GM18499 (cell line): ENCODE measurements at regions not wholly inside any gene's neighbourhood (a gene's known extent, or its start where the extent isn't known, plus 50 kb on each side); places are given as distances from the start of the nearest gene placed in this dataset.
"Not testable (repeated sequence)": the region's sequence is repeated elsewhere in the genome, so short reads cannot be mapped to it uniquely, and the experiment has no call there.

Experiments used
- ATAC-seq: cut with Tn5 transposase; IDR thresholded peaks from one replicate; pipeline ENCODE4 v1.9.1; 2021; ENCODE audit warnings: moderate number of reproducible peaks; ENCODE audit not compliant: insufficient read depth, unreplicated experiment

DNA sequence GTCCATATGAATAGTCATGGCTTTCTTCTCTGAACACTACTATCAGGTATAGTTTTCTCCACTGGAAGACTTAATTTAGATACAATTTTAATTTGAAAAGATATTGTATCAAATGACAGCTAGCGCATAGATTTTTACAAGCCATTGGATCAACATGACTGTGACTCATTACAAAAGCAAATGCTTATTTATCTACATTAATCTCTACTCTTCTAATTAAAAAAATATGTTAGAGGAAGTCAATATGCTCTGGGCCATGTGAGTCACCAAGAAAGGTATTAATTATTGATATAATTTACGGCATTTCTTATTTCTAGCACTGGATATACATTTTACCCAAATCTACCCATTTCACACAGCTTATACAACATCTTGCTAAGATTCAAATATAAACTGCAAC lies 800.3 kb upstream of the GBE1 start:
- no peak for ATAC-seq

GRCh38 chr3:82558081-82558480 lies 796.6 kb upstream of the GBE1 start:
- ATAC-seq = no peak

GRCh38 chr3:82556113-82556512 lies 794.7 kb upstream of the GBE1 start:
- ATAC-seq = no peak

- not testable (repeated sequence) for ATAC-seq
Measured at GRCh38 chr3:82542556-82542955, 781.1 kb upstream of the GBE1 start.

- ATAC-seq = no peak
Measured at GRCh38 chr3:82521657-82522056, 760.2 kb upstream of the GBE1 start.

- no peak for ATAC-seq
Measured at GRCh38 chr3:82520846-82521245, 759.4 kb upstream of the GBE1 start.

GRCh38 chr3:82509951-82510603 lies 748.6 kb upstream of the GBE1 start:
- ATAC-seq = no peak

DNA sequence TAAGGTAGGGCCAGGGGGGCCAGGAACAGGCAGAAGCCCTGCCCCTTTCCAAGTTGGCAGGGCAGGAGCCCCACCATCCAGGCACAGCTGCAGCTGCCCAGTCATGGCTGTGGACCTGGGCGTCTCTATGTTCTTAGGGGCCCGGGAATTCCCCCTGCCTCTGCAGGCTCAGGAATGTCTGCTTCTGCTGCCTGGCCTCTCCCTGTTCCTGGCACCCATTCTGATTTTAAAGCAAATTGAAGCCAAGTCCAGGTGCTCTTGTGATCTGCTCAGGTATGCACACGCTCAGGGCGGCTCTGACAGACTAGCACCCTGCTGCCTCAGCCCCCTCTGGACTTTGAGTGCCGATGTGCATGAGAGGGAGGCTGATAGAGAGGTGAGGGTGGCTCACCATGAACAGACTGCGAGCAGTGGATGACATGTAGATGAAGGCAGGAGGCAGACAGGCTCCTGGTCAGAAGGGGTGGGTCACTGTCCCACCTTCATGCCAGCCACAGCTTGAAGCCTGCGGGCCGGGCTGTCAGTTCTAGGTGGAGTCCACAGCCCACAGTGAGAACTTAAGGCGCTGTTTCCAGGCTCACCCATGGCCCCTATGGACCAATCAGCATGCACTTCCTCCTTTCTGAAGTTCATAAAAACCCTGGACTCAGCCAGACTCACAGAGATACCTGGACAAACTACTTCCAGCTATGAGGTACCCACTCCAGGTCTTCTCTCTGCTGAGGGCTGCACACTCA lies 747.8 kb upstream of the GBE1 start:
- ATAC-seq = no peak

- no peak for ATAC-seq
Measured at GRCh38 chr3:82506204-82506603, 744.8 kb upstream of the GBE1 start.

GRCh38 chr3:82505079-82505756 lies 743.8 kb upstream of the GBE1 start:
- no peak for ATAC-seq

DNA sequence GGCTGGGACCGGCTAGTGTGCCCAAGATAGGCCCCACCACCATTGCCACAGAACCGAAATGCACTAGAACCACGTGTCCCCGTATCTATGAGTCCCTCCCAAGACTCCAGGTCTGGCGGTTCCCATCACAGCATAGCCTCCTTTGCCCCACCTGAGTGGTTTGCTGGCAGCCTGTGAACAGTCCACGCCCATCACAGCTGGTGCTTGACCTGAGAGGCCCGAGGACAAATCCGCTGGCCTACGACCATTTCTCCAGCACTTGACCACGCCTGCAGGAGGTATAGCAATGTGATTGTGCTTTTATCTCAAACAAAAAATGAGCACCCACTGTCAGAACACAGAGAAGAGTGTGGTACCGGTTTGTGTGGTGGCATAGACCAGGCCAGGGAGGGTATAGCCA lies 736.7 kb upstream of the GBE1 start:
- ATAC-seq = no peak

- ATAC-seq = no peak
Measured at GRCh38 chr3:82496890-82497560, 735.6 kb upstream of the GBE1 start.

DNA sequence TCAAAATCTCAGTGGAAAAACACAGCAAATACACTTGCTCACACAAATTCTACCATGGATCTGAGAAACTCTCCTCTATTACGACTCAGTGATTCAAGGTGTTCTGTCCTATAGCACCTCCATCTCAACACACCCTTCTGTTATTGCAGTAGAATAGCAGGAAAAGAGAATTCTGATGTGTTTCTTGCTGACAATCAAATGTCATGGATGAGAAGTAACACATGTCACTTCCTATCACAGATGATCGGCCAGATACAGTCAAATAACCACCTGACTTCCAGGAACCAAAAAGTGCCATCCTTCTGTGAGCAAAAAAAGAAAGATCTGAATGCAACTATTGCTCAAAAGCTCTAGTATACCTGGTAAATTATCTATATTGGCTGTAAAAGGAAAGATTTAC lies 734.2 kb upstream of the GBE1 start:
- no peak for ATAC-seq

- ATAC-seq = no peak
Measured at GRCh38 chr3:82494977-82495489, 733.6 kb upstream of the GBE1 start.

DNA sequence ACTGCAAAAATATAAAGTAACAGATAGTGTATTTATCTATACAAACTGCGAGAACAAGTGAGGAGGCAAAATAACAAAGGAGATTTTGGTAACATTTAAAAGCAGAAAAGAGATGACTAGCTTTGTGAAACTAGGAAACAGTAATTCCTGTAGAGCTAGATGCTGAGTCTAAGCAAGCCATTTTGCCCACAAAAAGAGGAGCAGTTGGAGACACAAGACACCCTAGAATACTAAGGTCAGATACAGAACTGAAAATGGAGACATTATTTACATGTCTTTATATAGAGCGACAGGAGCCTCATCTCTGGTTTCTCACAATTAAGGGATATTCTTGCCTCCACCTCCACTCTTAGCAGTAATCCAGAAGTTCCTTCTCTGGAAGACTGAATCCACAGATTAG lies 732.4 kb upstream of the GBE1 start:
- no peak for ATAC-seq

DNA sequence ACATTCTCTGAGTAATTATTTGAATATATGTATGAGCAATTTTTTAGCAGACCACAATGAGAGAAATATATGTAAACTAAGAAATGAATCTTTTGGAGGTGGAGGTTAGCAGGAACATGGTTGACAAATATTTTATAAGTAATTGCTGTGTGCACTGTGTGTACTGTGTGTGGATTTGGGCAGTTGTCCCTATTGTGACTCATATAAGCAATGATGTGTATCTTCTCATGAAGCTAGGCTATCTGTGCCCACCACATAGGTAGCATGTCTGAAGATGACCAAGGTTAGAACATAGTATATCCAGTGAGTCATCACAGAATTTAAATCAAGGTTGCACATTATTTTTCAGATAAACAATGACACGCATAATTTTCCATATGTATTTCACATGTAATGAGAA lies 713.9 kb upstream of the GBE1 start:
- no peak for ATAC-seq

DNA sequence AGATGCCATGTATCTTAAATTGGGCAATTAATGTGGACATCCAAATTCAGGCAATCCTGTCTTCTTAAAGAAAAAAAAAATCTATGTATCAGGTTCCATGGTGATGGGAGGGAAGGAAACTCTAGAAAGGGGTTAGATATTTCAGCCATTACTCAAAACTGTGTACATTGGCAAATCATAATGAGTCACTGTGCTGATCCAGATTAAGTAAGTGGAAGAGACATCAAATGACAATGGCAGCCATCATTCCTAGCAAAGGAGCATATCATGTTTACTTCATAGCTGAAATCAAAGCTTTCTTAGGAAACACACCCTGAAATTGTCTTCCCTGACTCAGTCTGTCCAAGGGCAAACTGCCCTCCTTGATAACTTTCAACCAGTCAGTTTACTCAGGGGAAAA lies 713.3 kb upstream of the GBE1 start:
- no peak for ATAC-seq

DNA sequence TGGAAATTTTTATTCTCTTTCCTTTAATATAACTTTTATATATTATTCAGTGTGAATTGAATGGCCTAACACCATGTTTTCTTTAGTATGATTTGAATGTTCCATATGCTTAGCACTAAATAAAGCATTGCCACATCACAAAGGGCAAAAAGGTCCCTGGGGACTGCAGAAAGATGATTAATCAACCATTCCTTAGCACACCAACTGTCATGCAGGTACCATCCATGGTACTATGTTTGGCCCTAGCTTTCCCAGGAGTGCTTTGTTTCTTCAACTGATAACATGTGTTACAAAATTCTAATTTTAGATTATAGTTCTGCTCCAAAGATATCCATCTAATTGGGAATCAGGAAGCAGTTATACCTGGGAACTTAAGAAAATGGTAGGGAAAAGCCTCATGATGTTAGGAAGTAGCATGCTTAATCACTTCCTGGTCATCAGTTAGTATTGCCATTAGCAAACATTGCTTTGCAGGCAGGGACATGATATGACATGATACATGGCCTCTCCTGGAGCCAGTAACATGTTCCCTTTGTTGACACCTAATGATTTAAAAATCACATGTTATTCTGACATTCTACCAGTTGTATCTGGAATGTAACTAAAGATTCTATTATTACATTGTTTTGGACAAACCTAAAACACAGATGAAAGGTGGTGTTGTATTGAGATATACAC lies 712.6 kb upstream of the GBE1 start:
- ATAC-seq = no peak

DNA sequence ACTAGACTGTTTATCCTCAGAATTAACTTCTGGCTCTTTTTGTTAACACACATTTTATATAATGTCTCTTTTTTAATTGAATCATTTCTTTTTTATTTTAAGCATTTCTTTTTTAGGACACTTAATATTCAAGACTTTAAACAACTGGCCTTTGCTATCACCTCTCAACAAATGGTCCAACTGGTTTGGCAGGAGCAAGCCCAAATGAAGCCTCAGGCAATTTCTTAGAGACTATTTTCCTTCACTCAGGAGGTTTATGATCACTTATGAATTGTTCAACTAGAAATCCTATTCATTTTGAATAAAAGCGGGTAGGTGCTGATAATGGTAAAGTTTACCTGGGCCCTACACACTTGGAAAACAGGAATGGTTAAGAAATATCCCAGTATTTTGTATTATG lies 705.6 kb upstream of the GBE1 start:
- no peak for ATAC-seq

DNA sequence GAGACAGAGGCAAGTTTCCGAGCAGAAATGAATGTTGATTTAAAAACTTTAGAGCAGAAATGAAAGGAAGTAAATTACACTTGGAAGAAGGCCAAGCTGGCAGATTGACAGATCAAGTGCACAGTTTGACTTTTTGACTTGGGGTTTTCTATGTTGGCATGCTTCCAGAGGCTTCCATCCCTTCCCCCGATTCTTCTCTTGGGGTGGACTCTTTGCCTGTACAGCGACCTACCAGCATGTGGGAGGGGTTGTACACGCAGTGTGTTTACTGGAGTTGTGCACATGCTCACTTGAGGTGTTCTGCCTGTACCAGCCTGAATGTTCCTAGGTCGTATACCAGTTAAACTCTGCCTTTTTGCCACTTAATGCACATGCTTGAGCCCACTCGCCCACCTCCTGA lies 701.5 kb upstream of the GBE1 start:
- no peak for ATAC-seq
